H7 (cell line): ENCODE measurements at regions not wholly inside any gene's neighbourhood (a gene's known extent, or its start where the extent isn't known, plus 50 kb on each side); places are given as distances from the start of the nearest gene placed in this dataset.

Experiments
- DNase-seq: peaks from one replicate; pipeline ENCODE4 v3.0.0; 2012
- H3K27me3 ChIP-seq: 2 replicates; pipeline ENCODE4 v1.6.0; 2011; ENCODE audit warnings: mild to moderate bottlenecking, low read length; ENCODE audit not compliant: control insufficient read depth, insufficient read depth
- H3K36me3 ChIP-seq: replicated peaks from 2 replicates; pipeline ENCODE4 v1.5.1; 2011; ENCODE audit warnings: low read length; ENCODE audit not compliant: control insufficient read depth, insufficient read depth
- H3K4me3 ChIP-seq: 2 replicates; pipeline ENCODE4 v1.5.1; 2011; ENCODE audit warnings: low read depth, mild to moderate bottlenecking, control low read depth, low read length, moderate library complexity; ENCODE audit not compliant: insufficient read depth

- Histone ChIP-seq H3K4me3 (no peak overlapping the region), H3K27me3 (no peaks in the 10 kb centered on the region), H3K36me3 (no peaks in the 10 kb centered on the region)
- DNase-seq: no peak
These were observed 107.1 kb upstream of the LGSN start for GRCh38 chr6:63426844-63427243.

- no peaks in the 10 kb centered on the region for H3K27me3 ChIP-seq
- no peak overlapping the region for H3K4me3 ChIP-seq
- DNase-seq: no peak
- no peaks in the 10 kb centered on the region for H3K36me3 ChIP-seq
These were observed 108.2 kb upstream of the LGSN start for GRCh38 chr6:63427951-63428350.

- no peak overlapping the region for H3K4me3 ChIP-seq
- DNase-seq: no peak
- H3K36me3 ChIP-seq: no peaks in the 10 kb centered on the region
- H3K27me3 ChIP-seq: no peaks in the 10 kb centered on the region
These were observed 111.3 kb upstream of the LGSN start for GRCh38 chr6:63430985-63431519.

- Histone ChIP-seq H3K4me3 (no peak overlapping the region), H3K27me3 (no peaks in the 10 kb centered on the region), H3K36me3 (no peaks in the 10 kb centered on the region)
- no peak for DNase-seq
These were observed 115.2 kb upstream of the LGSN start for GRCh38 chr6:63434943-63435342.

GRCh38 chr6:63436356-63436755 lies 116.6 kb upstream of the LGSN start:
- Histone ChIP-seq H3K4me3 (no peak overlapping the region), H3K36me3 (no peaks in the 10 kb centered on the region), H3K27me3 (no peaks in the 10 kb centered on the region)
- DNase-seq: no peak

GRCh38 chr6:63437058-63437457 lies 117.3 kb upstream of the LGSN start:
- Histone ChIP-seq H3K4me3 (no peak overlapping the region), H3K36me3 (no peaks in the 10 kb centered on the region), H3K27me3 (no peaks in the 10 kb centered on the region)
- no peak for DNase-seq

- Histone ChIP-seq H3K27me3 (no peaks in the 10 kb centered on the region), H3K36me3 (no peaks in the 10 kb centered on the region), H3K4me3 (no peak overlapping the region)
- peak; percentile 14 for DNase-seq
These were observed 120.3 kb upstream of the LGSN start for GRCh38 chr6:63440057-63440456.

GRCh38 chr6:63440594-63440993 lies 120.8 kb upstream of the LGSN start:
- H3K4me3 ChIP-seq: no peak overlapping the region
- DNase-seq: no peak
- H3K36me3 ChIP-seq: no peaks in the 10 kb centered on the region
- no peaks in the 10 kb centered on the region for H3K27me3 ChIP-seq

- peak; percentile 32 for DNase-seq
- no peaks in the 10 kb centered on the region for H3K36me3 ChIP-seq
- no peak overlapping the region for H3K4me3 ChIP-seq
- no peaks in the 10 kb centered on the region for H3K27me3 ChIP-seq
These were observed 121.6 kb upstream of the LGSN start for GRCh38 chr6:63441266-63441956.

GRCh38 chr6:63442870-63443269 lies 123.1 kb upstream of the LGSN start:
- Histone ChIP-seq H3K27me3 (no peaks in the 10 kb centered on the region), H3K4me3 (no peak overlapping the region), H3K36me3 (no peaks in the 10 kb centered on the region)
- DNase-seq: no peak

- no peaks in the 10 kb centered on the region for H3K36me3 ChIP-seq
- H3K27me3 ChIP-seq: no peaks in the 10 kb centered on the region
- H3K4me3 ChIP-seq: no peak overlapping the region
- DNase-seq: no peak
These were observed 125.0 kb upstream of the LGSN start for GRCh38 chr6:63444768-63445167.

- DNase-seq: no peak
- Histone ChIP-seq H3K4me3 (no peak overlapping the region), H3K36me3 (no peaks in the 10 kb centered on the region)
These were observed 125.9 kb upstream of the LOC128125822 start for GRCh38 chr6:63446405-63446804.

GRCh38 chr6:63447134-63447533 lies 125.1 kb upstream of the LOC128125822 start:
- no peak for DNase-seq
- Histone ChIP-seq H3K4me3 (no peak overlapping the region), H3K36me3 (no peaks in the 10 kb centered on the region), H3K27me3 (no peaks in the 10 kb centered on the region)

More at GRCh38 chr6:63446405-63446804, 125.9 kb upstream of the LOC128125822 start:
- no peaks in the 10 kb centered on the region for H3K27me3 ChIP-seq

GRCh38 chr6:63448229-63448628 lies 124.1 kb upstream of the LOC128125822 start:
- no peaks in the 10 kb centered on the region for H3K27me3 ChIP-seq
- DNase-seq: no peak
- H3K36me3 ChIP-seq: no peaks in the 10 kb centered on the region
- H3K4me3 ChIP-seq: no peak overlapping the region

GRCh38 chr6:63449714-63450113 lies 122.6 kb upstream of the LOC128125822 start:
- Histone ChIP-seq H3K27me3 (no peaks in the 10 kb centered on the region), H3K36me3 (no peaks in the 10 kb centered on the region), H3K4me3 (no peak overlapping the region)
- no peak for DNase-seq

- DNase-seq: no peak
- no peak overlapping the region for H3K4me3 ChIP-seq
- H3K27me3 ChIP-seq: no peaks in the 10 kb centered on the region
- H3K36me3 ChIP-seq: no peaks in the 10 kb centered on the region
These were observed 121.0 kb upstream of the LOC128125822 start for GRCh38 chr6:63451238-63451637.
